GM18873 (cell line): ENCODE measurements at regions not wholly inside any gene's neighbourhood (a gene's known extent, or its start where the extent isn't known, plus 50 kb on each side); places are given as distances from the start of the nearest gene placed in this dataset.

Source experiments
- ATAC-seq: cut with Tn5 transposase; IDR thresholded peaks from one replicate; pipeline ENCODE4 v1.9.1; 2021; ENCODE audit warnings: mild to moderate bottlenecking, moderate library complexity, moderate number of reproducible peaks; ENCODE audit not compliant: unreplicated experiment, low FRiP score

GRCh38 chr14:51442513-51443175, 202.6 kb downstream of the TMX1 start:
- no peak for ATAC-seq

DNA sequence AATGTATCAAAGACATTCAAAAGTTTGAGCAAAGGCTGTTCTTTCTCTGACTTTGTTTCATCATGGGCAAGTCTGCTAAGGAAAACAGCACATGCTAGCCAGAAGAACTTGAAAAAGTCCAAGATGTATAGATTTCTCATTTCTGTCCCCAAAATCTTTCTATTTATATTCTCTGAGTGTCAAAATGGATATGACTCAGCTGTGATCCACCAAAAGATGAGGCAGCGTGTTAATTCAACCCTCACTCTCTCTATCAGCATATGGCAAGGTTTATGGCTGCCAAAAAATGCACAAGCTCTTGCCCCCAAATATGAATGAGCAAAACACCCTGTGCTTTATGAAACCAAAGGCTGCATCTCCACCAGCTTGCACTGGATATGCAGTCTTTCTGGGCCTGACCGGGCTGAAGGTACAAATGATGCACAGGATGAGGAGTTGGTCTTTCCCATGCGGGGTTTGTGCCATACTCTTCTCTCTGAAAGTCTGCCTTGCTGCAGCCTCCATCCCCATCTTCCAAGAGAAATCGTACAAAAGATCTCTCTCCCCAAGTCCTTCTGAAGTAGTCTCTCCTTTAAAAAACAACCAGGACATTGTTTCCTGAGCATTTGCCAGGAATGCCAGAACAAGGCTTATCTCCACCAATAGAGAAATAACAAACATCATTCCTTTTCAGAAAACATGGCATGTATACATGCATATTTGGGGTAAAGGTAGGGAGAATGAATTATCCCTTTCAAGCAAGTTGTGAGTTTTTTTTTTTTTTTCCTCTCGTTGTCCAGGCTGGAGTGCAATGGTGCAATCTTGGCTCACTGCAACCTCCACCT, 203.4 kb downstream of the TMX1 start:
- ATAC-seq: no peak

DNA sequence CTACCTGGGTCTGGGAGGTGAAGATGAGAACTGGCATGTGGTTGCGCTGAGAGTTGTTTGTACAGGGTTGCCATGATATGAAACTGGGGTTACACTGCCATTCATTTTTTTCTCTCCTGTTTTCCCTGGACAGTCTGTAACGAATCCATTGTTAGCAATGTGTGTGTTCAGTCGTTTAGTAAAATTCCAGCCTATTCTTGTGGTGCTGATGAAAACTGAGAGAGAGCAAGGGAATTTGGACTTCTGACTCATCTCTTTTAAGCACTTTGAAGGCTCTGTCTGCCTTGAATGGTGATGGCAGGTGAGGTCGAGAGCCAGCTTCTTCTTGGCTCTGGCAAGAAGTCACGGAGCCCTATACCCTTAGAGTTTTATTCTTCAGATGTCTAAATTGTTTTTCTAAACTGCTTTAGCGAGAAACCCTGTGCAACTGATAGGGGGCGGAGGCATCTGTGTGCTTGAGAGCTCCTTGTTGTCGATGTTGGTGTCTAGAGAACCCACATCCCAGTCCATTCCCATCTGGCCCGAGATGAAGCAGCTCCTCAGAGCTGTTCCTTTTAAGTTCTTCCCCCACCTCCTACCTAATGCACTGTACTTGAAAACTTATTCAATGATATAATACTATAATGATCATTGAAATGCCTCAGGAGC, 204.4 kb downstream of the TMX1 start:
- ATAC-seq: no peak

DNA sequence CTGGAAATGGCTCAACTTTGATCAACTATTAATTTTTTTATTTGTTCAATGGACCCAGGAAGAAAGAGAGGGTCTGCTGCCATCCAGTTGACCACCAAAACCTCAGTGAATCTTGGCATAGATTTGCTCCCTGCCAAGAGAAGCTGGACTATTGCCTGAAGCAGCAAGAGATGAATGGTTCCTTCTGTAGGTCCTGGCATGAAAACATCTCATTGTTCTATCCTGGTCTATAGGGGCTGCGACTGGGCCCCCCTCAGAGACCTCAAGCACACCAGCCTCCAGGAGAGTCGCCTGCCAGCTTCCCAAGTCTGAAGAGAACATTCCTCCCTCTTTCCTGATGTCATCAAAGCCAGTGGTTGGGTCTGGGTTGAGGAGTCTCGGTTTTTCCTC, 204.9 kb downstream of the TMX1 start:
- ATAC-seq: no peak

GRCh38 chr14:51446771-51447170, 204.9 kb upstream of the FRMD6 start:
- ATAC-seq: no peak

GRCh38 chr14:51447411-51447810, 204.3 kb upstream of the FRMD6 start:
- ATAC-seq: no peak

DNA sequence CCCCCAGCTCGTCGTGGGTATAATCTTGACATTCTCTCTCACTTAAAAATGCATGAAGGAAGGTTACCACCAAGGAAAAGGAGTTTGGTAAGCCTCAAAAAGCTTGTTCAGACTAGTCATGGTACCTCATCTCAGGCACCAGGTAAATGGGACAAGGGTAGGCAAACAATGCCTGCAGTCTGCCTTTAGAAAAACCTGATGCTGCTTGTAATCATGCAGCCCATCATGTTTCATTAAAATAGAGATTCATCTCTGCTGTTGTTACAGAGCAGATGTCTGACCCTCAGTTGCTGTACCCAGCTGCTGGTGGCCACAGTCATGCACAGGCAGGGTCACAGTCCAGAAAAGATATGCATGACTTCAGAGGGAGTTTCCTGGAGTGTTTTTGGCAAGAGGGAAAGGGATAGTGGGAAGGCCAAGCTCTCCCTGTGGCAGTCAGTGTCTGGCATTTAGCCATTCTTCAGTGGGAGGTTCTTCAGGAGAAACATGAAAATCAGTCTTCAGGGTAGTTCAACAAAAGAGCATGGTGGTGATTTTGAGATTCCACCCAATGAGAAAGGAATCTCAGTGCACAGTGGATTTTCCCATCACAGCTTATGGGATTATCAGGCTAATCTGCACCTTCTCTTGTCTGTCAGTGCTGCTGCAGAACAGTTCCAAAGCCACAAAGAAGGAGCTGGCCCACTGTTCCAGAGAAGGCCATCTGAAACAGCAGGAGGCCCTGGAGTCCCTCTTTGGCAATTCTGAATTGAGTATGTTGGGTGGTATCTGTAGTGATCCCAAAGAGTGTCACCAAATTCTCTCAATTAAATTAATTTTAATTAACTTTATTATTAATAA, 202.7 kb upstream of the FRMD6 start:
- ATAC-seq: no peak

GRCh38 chr14:51449681-51450080, 202.0 kb upstream of the FRMD6 start:
- ATAC-seq: no peak

- no peak for ATAC-seq
These were observed 200.1 kb upstream of the FRMD6 start for GRCh38 chr14:51451561-51451960.

GRCh38 chr14:51453869-51454268, 197.8 kb upstream of the FRMD6 start:
- no peak for ATAC-seq

GRCh38 chr14:51454351-51454750, 197.4 kb upstream of the FRMD6 start:
- ATAC-seq: no peak

DNA sequence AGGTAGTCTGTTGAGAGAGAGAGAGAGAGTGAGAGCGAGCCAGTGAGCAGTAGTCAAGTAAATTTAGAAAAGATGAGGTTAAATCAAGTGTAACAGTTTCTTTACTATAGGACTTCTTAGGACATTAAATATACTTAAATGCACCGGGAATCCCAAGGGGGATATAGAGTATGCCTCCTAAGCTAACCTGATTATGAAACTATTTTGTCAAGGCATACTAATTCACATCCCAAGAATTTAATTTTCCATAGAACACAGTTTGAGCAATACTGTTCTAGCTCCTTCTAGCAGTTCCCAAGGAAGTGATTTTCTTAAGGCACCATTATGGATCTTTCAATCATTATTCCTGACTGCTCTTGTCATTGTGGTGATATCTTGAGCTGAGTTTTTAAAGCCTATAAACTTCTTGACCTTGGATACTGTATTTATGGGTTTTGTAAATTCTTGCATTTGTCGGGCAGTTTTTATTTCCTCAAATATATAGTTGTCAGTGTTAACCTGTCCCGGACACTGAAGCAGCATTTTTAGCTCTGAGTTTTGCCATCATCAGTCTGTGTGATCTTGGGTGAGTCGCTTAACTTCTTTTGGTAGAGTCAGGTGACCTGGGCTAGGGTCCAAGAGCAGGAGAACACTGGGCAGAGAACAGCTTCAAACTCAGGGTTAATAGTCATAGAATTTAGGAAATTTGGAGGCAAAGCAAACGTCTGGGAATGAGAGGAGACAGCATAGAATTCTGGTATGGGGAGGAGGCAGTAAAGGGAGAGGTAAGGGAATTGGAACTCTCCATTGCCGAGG, 196.5 kb upstream of the FRMD6 start:
- ATAC-seq: no peak

GRCh38 chr14:51457843-51458562, 193.7 kb upstream of the FRMD6 start:
- no peak for ATAC-seq

GRCh38 chr14:51458563-51458955, 193.2 kb upstream of the FRMD6 start:
- no peak for ATAC-seq

GRCh38 chr14:51460011-51460410, 191.7 kb upstream of the FRMD6 start:
- ATAC-seq: no peak

DNA sequence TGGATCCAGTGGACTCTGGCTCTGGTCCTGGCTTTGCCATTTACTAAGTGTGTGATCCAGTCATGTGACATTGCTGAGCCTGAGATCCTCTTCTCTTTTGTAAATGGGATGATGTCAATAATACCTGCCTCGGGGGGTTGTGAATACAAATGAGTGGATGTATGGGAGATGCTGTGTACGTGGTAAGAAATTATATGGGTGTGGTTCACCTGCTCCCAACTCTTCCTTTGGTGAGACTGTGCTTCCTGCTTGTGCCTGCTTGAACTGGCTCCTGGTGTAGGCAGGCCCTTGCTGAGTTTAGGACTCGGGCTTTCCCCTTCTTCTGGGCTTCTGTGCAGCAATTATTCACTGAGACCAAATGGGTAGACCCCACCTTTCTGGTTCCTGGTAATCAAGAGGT, 189.5 kb upstream of the FRMD6 start:
- no peak for ATAC-seq

GRCh38 chr14:51462706-51463105, 189.0 kb upstream of the FRMD6 start:
- no peak for ATAC-seq

- no peak for ATAC-seq
These were observed 188.2 kb upstream of the FRMD6 start for GRCh38 chr14:51463461-51463860.

- no peak for ATAC-seq
These were observed 187.3 kb upstream of the FRMD6 start for GRCh38 chr14:51464411-51464810.
